ENCODE measurements at regions not wholly inside any gene's neighbourhood (a gene's known extent, or its start where the extent isn't known, plus 50 kb on each side); places are given as distances from the start of the nearest gene placed in this dataset.

DNA sequence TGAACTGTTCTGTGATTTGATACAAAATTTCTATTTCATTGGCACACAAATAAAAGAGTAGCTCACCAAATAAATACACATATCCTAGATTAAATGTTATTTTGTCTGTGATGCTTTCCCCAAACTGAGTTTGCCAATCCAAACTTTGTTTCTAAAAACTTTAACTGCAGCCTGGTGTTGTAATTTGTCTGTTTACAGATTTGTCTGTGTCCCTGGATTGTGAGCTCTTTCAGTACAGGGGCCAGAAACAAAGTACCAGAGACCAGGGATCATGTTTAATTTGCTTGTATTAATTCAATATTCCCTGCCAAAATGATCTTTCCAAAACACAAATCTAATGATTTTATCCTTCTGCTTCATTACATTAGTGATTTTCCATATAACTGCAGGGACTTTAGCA, 1044.6 kb upstream of the GJE1 start:
- Histone ChIP-seq H3K9ac (ENCODE audit: low read length) (no peak overlapping the region), H3K36me3 (ENCODE audit: insufficient read depth, low read length) (no peaks in the 10 kb centered on the region), H3K9me3 (ENCODE audit: low read length) (no peaks in the 10 kb centered on the region), H3F3A (ENCODE audit: insufficient read depth, low read length, poor library complexity, severe bottlenecking) (no peaks in the 10 kb centered on the region), H3K27me3 (ENCODE audit: insufficient read depth, low read depth, low read length) (no peaks in the 10 kb centered on the region), H2AFZ (ENCODE audit: low read depth, low read length) (no peak overlapping the region), H3K4me3 (ENCODE audit: low read length) (no peak overlapping the region), H3K79me2 (replicated peaks; ENCODE audit: insufficient read depth, low read length) (no peaks in the 10 kb centered on the region), H3K4me2 (ENCODE audit: low read length) (no peak overlapping the region), H4K20me1 (ENCODE audit: insufficient read depth) (no peaks in the 10 kb centered on the region), H3K27ac (ENCODE audit: low read length) (no peak overlapping the region), H3K9me2 (ENCODE audit: insufficient read depth, low read length) (no peaks in the 10 kb centered on the region)
- TF ChIP-seq POLR2AphosphoS5 (IDR thresholded peaks at IDR 0.05): no peak
- TF ChIP-seq, protein P1, sequence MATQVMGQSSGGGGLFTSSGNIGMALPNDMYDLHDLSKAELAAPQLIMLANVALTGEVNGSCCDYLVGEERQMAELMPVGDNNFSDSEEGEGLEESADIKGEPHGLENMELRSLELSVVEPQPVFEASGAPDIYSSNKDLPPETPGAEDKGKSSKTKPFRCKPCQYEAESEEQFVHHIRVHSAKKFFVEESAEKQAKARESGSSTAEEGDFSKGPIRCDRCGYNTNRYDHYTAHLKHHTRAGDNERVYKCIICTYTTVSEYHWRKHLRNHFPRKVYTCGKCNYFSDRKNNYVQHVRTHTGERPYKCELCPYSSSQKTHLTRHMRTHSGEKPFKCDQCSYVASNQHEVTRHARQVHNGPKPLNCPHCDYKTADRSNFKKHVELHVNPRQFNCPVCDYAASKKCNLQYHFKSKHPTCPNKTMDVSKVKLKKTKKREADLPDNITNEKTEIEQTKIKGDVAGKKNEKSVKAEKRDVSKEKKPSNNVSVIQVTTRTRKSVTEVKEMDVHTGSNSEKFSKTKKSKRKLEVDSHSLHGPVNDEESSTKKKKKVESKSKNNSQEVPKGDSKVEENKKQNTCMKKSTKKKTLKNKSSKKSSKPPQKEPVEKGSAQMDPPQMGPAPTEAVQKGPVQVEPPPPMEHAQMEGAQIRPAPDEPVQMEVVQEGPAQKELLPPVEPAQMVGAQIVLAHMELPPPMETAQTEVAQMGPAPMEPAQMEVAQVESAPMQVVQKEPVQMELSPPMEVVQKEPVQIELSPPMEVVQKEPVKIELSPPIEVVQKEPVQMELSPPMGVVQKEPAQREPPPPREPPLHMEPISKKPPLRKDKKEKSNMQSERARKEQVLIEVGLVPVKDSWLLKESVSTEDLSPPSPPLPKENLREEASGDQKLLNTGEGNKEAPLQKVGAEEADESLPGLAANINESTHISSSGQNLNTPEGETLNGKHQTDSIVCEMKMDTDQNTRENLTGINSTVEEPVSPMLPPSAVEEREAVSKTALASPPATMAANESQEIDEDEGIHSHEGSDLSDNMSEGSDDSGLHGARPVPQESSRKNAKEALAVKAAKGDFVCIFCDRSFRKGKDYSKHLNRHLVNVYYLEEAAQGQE (IDR thresholded peaks at IDR 0.05; ENCODE audit: borderline replicate concordance): no peak
- no peak for TF ChIP-seq EP300 (conservative IDR thresholded peaks at IDR 0.05; ENCODE audit: poor library complexity, severe bottlenecking)
- TF ChIP-seq MXI1 (conservative IDR thresholded peaks at IDR 0.05; ENCODE audit: poor library complexity, severe bottlenecking): no peak
- TF ChIP-seq EZH2 (IDR thresholded peaks at IDR 0.05; ENCODE audit: borderline replicate concordance, insufficient read depth, low read length, poor library complexity, severe bottlenecking): no peak
- TF ChIP-seq, protein P2, sequence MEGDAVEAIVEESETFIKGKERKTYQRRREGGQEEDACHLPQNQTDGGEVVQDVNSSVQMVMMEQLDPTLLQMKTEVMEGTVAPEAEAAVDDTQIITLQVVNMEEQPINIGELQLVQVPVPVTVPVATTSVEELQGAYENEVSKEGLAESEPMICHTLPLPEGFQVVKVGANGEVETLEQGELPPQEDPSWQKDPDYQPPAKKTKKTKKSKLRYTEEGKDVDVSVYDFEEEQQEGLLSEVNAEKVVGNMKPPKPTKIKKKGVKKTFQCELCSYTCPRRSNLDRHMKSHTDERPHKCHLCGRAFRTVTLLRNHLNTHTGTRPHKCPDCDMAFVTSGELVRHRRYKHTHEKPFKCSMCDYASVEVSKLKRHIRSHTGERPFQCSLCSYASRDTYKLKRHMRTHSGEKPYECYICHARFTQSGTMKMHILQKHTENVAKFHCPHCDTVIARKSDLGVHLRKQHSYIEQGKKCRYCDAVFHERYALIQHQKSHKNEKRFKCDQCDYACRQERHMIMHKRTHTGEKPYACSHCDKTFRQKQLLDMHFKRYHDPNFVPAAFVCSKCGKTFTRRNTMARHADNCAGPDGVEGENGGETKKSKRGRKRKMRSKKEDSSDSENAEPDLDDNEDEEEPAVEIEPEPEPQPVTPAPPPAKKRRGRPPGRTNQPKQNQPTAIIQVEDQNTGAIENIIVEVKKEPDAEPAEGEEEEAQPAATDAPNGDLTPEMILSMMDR (IDR thresholded peaks at IDR 0.05; ENCODE audit: poor library complexity, severe bottlenecking): no peak
- TF ChIP-seq SMC3 (conservative IDR thresholded peaks at IDR 0.05; ENCODE audit: poor library complexity): no peak
- no peak for TF ChIP-seq TAF1 (IDR thresholded peaks at IDR 0.05; ENCODE audit: low read depth)
- TF ChIP-seq RAD21 (conservative IDR thresholded peaks at IDR 0.05): no peak

DNA sequence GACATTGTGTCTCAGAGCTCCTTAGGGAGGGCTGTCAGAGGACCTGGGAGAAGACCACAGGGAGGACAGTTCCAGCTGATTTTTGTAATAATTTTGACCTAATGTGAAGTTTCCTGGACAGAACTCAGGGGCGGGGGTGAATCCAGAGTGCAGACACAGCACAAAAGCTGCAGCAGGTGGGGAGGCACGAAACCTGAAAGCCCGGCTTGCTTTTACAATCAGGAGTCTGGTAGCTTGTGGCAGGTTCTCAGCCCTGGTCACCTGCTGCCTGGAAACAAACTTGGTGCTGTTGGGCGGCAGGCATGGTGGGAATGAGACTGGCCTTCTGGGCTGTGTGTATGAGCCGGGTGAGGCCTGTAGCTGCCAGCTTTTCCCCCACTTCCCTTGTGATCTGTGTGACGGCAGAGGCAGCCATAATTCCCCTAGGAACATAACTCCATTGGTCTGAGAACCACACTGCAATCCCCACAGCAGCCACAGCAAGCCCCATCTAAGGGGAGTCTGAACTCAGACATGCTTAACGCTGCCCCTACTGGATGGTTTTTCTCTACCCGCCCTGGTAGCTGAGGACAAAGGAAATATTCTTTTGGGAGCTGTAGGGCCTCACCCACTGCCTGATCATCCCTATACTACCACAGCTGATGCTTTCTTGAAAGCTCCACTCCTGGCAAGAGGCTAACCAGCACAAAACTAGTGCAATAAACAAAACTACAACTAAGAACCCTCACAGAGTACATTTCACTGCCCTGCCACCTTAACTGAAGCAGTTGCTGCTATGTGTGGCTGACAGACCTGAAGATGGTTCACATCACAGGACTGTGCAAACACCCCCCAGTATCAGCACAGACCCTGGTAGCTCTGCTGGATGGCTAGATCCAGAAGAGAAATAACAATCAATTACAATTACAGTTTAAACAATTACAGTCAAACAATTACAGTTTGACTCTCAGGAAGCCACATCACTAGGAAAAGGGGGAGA, 1055.1 kb upstream of the GJE1 start:
- no peak overlapping the region for H3K4me3 ChIP-seq (ENCODE audit: low read length)
- no peak overlapping the region for H3K9ac ChIP-seq (ENCODE audit: low read length)
- TF ChIP-seq TAF1 (IDR thresholded peaks at IDR 0.05; ENCODE audit: low read depth) (no peak), EP300 (conservative IDR thresholded peaks at IDR 0.05; ENCODE audit: poor library complexity, severe bottlenecking) (no peak), MXI1 (conservative IDR thresholded peaks at IDR 0.05; ENCODE audit: poor library complexity, severe bottlenecking) (no peak), SMC3 (conservative IDR thresholded peaks at IDR 0.05; ENCODE audit: poor library complexity) (no peak), POLR2AphosphoS5 (IDR thresholded peaks at IDR 0.05) (no peak), RAD21 (conservative IDR thresholded peaks at IDR 0.05) (no peak)
- TF ChIP-seq, protein P1 (IDR thresholded peaks at IDR 0.05; ENCODE audit: borderline replicate concordance): no peak
- TF ChIP-seq, protein P2 (IDR thresholded peaks at IDR 0.05; ENCODE audit: poor library complexity, severe bottlenecking): no peak
- no peak overlapping the region for H2AFZ ChIP-seq (ENCODE audit: low read depth, low read length)
- no peak overlapping the region for H3K4me2 ChIP-seq (ENCODE audit: low read length)
- H3K36me3 ChIP-seq (ENCODE audit: insufficient read depth, low read length): no peaks in the 10 kb centered on the region
- no peaks in the 10 kb centered on the region for H3K9me2 ChIP-seq (ENCODE audit: insufficient read depth, low read length)
- no peak overlapping the region for H3K27ac ChIP-seq (ENCODE audit: low read length)
- H4K20me1 ChIP-seq (ENCODE audit: insufficient read depth): no peaks in the 10 kb centered on the region
- no peaks in the 10 kb centered on the region for H3F3A ChIP-seq (ENCODE audit: insufficient read depth, low read length, poor library complexity, severe bottlenecking)
- H3K79me2 ChIP-seq (replicated peaks; ENCODE audit: insufficient read depth, low read length): no peaks in the 10 kb centered on the region
- H3K9me3 ChIP-seq (ENCODE audit: low read length): no peaks in the 10 kb centered on the region
- H3K27me3 ChIP-seq (ENCODE audit: insufficient read depth, low read depth, low read length): no peaks in the 10 kb centered on the region

Data from neural cell (in vitro differentiated cells).